DMS53 treated with DMSO at 0.1 percent for 48 hours (cell line): ENCODE measurements at regions not wholly inside any gene's neighbourhood (a gene's known extent, or its start where the extent isn't known, plus 50 kb on each side); places are given as distances from the start of the nearest gene placed in this dataset.
A peak's percentile ranks its signal among the peaks of the same experiment; 100 is the strongest.

Experiments
- DNase-seq: peaks from one replicate; lab custom pipeline; 2025; ENCODE audit not compliant: unreplicated experiment; lab: John Stamatoyannopoulos, UW

- DNase-seq = no peak
These were observed 76.2 kb upstream of the PPP2R2D start for GRCh38 chr10:131824371-131825149.

GRCh38 chr10:131825150-131825848 is 75.5 kb upstream of the PPP2R2D start:
- DNase-seq = peak; percentile 3

DNA sequence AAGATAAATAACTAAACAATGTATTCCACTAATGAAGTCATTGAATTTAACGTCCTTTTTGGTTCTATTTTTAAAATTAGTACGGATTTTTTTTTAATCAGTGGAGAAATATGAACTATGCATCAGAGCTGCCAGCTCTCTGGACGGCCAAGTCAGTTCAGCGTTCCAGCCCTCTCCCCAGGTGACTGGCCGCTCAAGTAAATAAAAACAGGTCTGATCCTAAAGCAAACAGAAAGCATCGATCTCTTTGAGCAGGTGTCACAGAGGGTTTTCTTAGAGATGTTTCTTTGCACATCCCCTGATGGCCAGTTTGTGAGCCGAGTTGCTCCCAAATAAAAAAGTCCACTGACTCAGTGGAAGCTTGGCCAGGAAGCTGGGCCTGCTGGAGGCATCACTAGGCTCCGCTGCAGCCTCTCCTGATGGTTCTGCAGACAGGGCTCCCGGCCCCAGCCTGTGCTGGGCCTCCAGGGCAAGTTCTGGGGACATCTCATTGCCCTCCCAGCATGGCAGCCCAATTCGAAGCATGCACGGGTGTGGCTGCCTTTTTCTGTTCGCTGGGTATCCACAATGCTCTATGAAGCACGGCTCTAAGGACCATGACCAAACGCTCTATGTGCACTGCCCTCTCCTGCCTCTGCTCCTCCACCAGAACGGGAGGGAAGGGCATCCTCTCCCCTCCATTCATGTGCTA is 74.7 kb upstream of the PPP2R2D start:
- DNase-seq = peak; percentile 3

GRCh38 chr10:131829156-131829930 is 71.5 kb upstream of the PPP2R2D start:
- no peak for DNase-seq

DNA sequence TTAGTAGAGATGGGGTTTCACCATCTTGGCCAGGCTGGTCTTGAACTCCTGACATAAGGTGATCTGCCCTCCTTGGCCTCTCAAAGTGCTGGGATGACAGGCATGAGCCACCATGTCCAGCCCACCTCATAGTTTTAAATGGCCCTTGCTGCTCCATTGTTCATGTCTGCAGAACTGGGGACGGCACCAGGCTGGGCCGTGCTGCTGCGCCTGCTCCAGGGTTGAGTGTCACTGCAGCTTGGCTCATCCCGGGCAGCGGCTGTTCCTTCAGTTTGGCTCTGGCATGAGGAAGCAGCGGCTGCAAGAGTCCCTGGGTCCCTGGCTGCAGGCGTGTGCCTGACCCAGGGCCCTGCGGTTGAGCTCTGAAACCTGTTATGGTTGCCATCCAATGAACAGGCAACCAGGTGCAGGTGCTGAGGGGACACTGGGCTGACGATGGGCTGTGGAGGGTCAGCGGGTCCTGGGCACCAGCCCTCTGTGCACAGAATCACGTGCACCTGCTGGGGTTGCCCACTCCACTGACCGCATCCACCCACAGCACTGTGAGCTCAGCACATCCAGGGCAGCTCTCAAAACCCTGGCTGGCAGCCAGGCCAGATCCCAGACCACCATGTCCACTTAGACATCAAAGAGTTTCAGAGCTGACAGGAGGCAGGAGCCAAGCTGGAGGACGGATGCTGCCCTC is 70.2 kb upstream of the PPP2R2D start:
- no peak for DNase-seq

DNA sequence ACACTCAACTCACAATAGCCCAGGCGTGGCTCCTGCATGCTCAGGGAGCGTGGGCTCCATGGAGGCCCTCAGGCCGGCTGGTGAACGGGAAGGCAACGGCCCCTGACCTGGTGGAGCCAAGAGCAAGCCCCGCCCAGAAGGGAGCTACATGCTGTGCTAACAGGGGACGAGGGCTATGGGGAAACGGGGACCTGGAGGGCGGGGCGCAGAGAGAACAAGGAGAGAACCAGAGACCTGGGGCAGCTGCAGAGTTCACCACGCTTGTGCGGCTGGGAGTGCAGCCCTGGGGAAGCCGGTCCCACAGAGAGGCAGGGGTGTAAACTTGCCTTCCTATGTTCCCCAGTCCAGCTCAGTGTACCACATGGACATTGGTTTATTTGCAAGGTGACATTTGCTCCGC is 69.2 kb upstream of the PPP2R2D start:
- no peak for DNase-seq

- DNase-seq = no peak
These were observed 68.6 kb upstream of the PPP2R2D start for GRCh38 chr10:131832056-131832685.

DNA sequence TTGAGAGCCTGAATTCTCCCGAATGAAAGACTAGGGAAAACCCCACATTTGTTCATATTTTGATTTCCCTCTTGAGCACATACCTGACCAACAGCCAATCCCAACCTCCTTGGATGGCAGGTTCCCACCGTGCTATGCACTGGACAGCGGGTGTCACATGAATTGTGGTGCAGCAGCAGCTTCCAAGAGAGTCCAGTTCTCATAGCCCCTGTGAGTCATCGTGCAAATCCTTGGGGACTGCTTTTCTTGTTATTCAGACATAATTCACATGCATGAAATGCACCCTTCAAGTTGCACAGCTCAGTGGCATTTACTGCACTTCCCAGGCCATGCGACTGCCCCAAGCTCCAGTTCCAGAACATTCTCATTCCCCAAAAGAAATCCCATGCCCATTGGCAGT is 67.8 kb upstream of the PPP2R2D start:
- DNase-seq = no peak

DNA sequence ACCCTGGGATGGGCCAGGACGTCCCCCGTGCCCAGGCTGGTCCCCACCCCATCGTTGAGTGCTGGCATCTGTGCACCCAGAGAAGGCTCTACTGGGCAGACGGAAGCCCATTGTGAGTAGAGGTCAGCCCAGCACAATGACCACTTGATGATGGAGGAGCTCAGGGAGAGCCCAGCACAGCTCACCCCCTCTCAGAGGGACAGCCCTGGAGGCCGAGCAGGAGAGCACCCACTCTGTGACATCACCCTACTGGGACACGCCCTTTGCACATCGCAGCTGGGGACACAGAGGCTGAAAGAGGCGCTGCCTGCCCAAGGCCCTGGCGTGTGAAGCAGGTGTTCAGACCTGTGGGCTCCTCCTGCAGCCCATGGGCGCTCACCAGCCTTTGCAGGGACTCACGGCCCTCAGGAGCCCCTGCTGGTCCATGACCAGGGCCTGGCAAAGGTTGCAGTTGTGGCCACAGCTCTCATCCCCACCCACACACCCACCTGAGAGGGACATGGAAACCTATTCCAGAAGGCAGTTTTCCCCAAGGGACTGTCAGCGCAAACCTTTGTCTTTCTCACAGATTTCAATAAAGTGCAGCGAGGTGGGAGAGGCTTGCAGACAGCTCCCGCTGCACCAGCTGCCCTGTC is 67.2 kb upstream of the PPP2R2D start:
- DNase-seq = no peak

DNA sequence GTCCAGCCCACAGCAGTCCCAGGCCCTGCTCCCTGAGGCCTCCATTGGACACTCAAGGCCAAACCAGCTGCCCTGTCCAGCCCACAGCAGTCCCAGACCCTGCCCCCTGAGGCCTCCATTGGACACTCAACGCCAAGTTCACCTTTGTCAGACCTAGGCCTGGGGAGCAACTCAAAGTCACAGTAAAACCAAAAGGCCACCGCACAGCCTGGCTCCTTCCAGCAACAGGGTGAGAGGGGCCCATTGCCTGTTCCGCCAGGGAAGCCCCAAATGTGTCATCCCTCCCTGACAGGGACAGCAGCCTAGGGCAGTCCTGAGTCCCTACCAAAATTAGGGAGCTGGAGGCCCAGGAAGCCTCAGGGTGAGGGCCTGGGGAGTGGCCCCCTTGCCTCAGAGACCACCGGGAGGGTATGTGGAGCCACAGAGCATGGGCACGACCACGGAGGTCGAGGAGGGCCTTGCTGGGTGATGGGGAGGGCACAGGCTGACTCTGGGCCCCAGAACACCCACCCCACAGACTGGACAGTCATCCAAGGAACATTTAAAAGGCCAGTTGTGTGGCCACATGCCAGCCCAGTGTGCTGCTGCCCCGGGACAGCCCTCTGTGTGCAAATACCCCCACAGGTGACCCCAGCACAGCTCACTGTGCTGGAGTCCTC is 66.5 kb upstream of the PPP2R2D start:
- no peak for DNase-seq

DNA sequence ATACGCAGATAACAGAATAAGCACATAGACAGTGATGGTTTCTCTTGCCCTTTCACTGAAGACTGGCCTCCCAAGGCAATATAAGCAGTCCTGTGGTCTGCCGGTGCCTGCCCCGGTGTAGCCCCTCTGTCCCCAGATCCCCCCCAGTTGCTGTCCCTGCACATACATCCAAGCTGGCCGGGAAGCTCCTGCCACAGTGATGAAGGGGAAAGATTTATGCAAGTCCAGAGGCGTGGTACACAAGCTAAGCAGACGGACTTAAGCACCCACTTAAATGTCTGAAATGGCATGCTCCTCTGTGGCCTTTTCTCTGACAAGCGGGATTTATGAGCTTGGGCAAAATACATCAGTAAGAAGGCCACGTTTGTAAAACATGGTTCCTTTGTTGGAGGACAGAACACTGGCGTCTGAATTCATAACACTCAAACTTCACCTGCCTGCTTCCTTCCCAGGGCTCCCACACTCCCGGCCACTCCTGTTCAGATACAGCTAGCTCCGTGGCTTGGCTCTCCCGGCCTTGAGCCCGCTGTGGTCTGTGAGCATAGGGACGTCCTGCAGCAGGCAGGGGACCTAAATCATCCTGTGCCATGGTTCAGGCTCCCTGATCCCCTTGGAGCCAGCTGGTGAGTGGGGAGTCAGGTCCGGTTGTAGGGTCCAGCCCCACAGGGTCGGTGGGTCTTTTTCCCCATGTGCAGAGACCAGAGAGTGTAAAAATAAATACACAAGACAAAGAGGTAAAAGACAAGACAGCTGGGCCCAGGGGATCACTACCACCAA is 61.7 kb upstream of the PPP2R2D start:
- no peak for DNase-seq

- peak; percentile 16 for DNase-seq
These were observed 60.7 kb upstream of the PPP2R2D start for GRCh38 chr10:131839880-131840787.

- DNase-seq = no peak
These were observed 60.1 kb upstream of the PPP2R2D start for GRCh38 chr10:131840788-131841118.

DNA sequence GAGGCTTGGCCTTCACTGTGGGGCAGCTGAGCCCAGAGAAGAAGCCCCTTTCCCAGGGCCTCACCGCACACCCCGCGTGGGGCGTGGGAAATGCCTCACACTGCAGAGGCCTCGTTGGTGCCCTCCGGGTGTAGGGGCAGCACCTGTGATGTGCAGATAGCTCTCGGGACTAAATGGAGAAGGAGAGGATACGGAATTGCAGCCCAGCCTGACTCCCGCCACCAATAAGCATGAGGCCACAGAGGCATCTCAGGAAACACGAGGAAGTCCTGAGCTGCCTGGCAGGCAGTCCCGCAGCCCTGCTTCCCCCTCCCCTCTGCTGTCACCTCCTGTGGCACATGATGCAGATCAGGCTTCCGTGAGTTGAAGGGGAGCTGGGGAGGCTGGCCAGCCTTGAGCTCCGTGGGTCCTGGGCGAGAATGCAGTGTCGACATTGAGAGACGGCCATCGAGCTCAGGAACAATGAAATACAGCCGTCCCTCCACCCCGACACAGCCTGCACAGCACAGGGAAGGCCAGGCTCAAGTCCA is 59.6 kb upstream of the PPP2R2D start:
- DNase-seq = no peak

DNA sequence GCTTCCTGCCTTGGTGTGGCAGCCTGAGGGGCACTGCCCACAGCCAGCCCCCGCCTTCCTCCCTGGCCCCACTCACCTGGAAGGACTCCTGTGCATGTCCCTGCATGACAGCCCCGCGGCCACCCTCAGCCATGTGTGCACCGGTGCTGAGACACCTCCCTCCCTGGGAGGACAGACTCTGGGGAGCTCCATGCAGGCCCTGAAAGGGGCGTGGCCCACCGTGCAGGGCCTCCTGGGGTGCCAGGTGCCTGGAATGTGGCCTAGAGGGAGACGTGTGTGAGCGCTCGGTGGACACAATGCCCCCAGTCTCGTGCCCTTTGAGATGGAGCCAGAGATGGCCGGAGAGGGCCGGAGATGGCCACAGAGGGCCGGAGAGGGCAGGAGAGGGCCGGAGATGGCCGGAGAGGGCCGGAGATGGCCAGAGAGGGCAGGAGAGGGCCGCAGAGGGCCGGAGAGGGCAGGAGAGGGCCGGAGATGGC is 59.1 kb upstream of the PPP2R2D start:
- DNase-seq = no peak

GRCh38 chr10:131842351-131843088 is 58.3 kb upstream of the PPP2R2D start:
- no peak for DNase-seq
